ENCODE measurements at regions not wholly inside any gene's neighbourhood (a gene's known extent, or its start where the extent isn't known, plus 50 kb on each side); places are given as distances from the start of the nearest gene placed in this dataset.

DNA sequence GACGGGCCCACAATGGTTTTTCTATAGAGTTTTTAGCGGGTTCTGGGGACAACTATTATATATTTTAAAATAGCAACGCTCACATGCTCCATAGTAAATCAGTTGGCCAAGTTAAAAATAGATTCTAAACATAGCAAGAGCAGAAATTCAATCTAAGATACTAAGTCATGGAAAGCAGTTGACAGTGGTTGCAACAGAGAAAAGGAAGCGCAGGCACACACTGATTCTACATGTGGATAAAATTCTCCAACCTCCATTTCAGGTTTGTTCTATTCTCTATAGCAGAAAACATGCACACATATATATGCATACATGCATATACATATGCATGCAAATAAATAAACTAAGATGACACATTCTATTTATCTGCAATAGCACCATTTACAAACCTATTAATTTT lies 89.6 kb upstream of the HNRNPU start:
- BruUV-seq (replicated peaks), result no TSS peak
- Mint-ChIP-seq H3K4me3 (ENCODE audit: unreplicated experiment) (no peak overlapping the region), H3K4me1 (ENCODE audit: low read depth, unreplicated experiment) (peaks cover 11% of the 10 kb centered on the region), H3K36me3 (ENCODE audit: insufficient read depth, unreplicated experiment) (no peaks in the 10 kb centered on the region), H3K27ac (ENCODE audit: unreplicated experiment) (peak overlapping the region; percentile 55), H3K27me3 (ENCODE audit: insufficient read depth, unreplicated experiment) (no peaks in the 10 kb centered on the region), H3K9me3 (ENCODE audit: unreplicated experiment) (no peaks in the 10 kb centered on the region)
- intact Hi-C loops (cut with micrococcal nuclease; ENCODE audit: unreplicated experiment), result loop anchor here (1.0 kb wide), 2 partner anchors 10 to 16 kb away; no protein-coding TSS in a partner anchor
- no peaks in the 10 kb centered on the region for H3K36me3 ChIP-seq (ENCODE audit: control insufficient read depth, insufficient read depth, low read length)
- CTCF ChIA-PET, result no interaction called here
- no peaks in the 10 kb centered on the region for H3K9me3 ChIP-seq
- H3K4me1 ChIP-seq, result peaks cover 21% of the 10 kb centered on the region
- H3K4me3 ChIP-seq (ENCODE audit: low read depth, low read length), result no peak overlapping the region
- no peak for DNase-seq
- TF ChIP-seq, protein P1, sequence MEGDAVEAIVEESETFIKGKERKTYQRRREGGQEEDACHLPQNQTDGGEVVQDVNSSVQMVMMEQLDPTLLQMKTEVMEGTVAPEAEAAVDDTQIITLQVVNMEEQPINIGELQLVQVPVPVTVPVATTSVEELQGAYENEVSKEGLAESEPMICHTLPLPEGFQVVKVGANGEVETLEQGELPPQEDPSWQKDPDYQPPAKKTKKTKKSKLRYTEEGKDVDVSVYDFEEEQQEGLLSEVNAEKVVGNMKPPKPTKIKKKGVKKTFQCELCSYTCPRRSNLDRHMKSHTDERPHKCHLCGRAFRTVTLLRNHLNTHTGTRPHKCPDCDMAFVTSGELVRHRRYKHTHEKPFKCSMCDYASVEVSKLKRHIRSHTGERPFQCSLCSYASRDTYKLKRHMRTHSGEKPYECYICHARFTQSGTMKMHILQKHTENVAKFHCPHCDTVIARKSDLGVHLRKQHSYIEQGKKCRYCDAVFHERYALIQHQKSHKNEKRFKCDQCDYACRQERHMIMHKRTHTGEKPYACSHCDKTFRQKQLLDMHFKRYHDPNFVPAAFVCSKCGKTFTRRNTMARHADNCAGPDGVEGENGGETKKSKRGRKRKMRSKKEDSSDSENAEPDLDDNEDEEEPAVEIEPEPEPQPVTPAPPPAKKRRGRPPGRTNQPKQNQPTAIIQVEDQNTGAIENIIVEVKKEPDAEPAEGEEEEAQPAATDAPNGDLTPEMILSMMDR (IDR thresholded peaks at IDR 0.05; ENCODE audit: insufficient read depth in 1 of 2, low read depth in 1 of 2, low read length in 1 of 2, severe bottlenecking in 1 of 2, unreplicated experiment in 1 of 2), result no peak
- H3K27me3 ChIP-seq (replicated peaks; ENCODE audit: control insufficient read depth, insufficient read depth, low read length), result no peaks in the 10 kb centered on the region
- POLR2A ChIA-PET, result interaction anchor here (1.3 kb wide), 1 partner anchor 11 kb away, joined by 16 read pairs; no protein-coding TSS in a partner anchor

DNA sequence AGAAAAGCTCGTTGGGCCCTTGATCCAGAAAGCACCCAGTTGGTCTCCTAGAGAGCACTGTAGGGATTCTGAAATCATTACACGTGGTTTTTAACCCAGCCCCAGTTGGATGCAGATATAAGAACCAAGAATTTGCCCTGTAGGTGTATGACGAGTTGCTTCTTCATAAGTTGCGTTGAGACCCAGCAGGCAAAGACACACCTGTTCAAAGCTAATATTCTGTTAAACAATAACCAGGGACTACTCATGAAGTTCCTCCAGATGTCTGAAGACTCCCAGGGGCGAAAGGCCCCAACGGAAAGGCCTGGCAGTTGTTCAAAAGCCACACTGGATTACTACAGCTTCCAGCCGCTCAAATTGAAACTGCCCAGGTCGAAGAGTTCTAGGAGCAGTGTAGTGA lies 88.6 kb upstream of the HNRNPU start:
- Histone ChIP-seq H3K27me3 (replicated peaks; ENCODE audit: control insufficient read depth, insufficient read depth, low read length) (no peaks in the 10 kb centered on the region), H3K4me3 (ENCODE audit: low read depth, low read length) (no peak overlapping the region), H3K36me3 (ENCODE audit: control insufficient read depth, insufficient read depth, low read length) (no peaks in the 10 kb centered on the region), H3K4me1 (peaks cover 21% of the 10 kb centered on the region), H3K9me3 (no peaks in the 10 kb centered on the region)
- no peaks in the 10 kb centered on the region for H3K9me3 Mint-ChIP-seq (ENCODE audit: unreplicated experiment)
- no TSS peak for BruUV-seq (replicated peaks)
- H3K27ac Mint-ChIP-seq (ENCODE audit: unreplicated experiment), result peak overlapping the region; percentile 55
- H3K27me3 Mint-ChIP-seq (ENCODE audit: insufficient read depth, unreplicated experiment), result no peaks in the 10 kb centered on the region
- TF ChIP-seq, protein P1 (IDR thresholded peaks at IDR 0.05; ENCODE audit: insufficient read depth in 1 of 2, low read depth in 1 of 2, low read length in 1 of 2, severe bottlenecking in 1 of 2, unreplicated experiment in 1 of 2), result no peak
- H3K4me3 Mint-ChIP-seq (ENCODE audit: unreplicated experiment), result peak overlapping the region; percentile 34
- no peaks in the 10 kb centered on the region for H3K36me3 Mint-ChIP-seq (ENCODE audit: insufficient read depth, unreplicated experiment)
- peak; percentile 78 to 84 for DNase-seq
- peaks cover 11% of the 10 kb centered on the region for H3K4me1 Mint-ChIP-seq (ENCODE audit: low read depth, unreplicated experiment)
- intact Hi-C loops (cut with micrococcal nuclease; ENCODE audit: unreplicated experiment), result loop anchor here (1.0 kb wide), 2 partner anchors 11 to 17 kb away; no protein-coding TSS in a partner anchor
- CTCF ChIA-PET, result interaction anchor here (0.6 to 1.0 kb wide), 4 partner anchors 12 to 90 kb away, joined by 3 to 4 read pairs (median 3); a partner anchor contains a TSS
- POLR2A ChIA-PET, result interaction anchor here (0.7 to 1.3 kb wide), 4 partner anchors 11 to 502 kb away, joined by 4 to 16 read pairs (median 8); partner anchors contain the start of gene HNRNPU

DNA sequence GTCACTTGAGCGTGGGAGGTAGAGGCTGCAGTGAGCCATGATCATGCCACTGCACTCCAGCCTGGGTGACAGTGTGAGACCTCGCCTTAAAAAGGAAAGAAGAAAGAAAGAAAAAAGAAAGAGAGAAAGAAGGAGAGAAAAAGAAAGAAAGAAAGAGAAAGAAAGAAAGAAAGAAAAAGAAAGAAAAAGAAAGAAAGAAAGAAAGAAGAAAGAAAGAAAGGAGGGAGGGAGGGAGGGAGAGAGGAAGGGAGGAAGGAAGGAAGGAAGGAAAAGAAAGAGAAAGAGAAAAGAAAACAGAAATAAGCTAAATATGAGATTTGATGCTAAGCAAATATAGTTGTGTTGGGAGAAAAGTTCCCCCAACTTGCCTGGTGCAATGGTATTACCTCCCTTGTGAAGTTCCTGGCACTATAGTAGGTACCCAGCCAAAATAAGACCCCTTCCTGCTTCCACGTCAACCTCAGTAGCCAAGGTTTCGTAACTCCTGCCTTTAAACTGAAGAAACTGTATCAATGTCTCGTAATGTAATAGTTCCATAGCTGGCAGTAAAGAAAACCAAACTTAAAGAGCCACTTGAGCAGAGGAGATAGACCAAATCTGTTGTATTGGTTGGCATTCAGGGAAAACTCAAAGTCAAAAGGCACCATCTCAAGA lies 88.1 kb upstream of the HNRNPU start:
- no peaks in the 10 kb centered on the region for H3K27me3 ChIP-seq (replicated peaks; ENCODE audit: control insufficient read depth, insufficient read depth, low read length)
- H3K4me1 Mint-ChIP-seq (ENCODE audit: low read depth, unreplicated experiment), result peaks cover 11% of the 10 kb centered on the region
- peak overlapping the region; percentile 55 for H3K27ac Mint-ChIP-seq (ENCODE audit: unreplicated experiment)
- H3K4me3 Mint-ChIP-seq (ENCODE audit: unreplicated experiment), result peak overlapping the region; percentile 34
- ChIA-PET POLR2A (interaction anchor here (0.7 to 1.3 kb wide), 3 partner anchors 12 to 501 kb away, joined by 4 to 16 read pairs (median 7); no protein-coding TSS in a partner anchor), CTCF (interaction anchor here (0.6 to 1.0 kb wide), 4 partner anchors 13 to 90 kb away, joined by 3 to 4 read pairs (median 3); a partner anchor contains a TSS)
- no peaks in the 10 kb centered on the region for H3K27me3 Mint-ChIP-seq (ENCODE audit: insufficient read depth, unreplicated experiment)
- TF ChIP-seq, protein P1 (IDR thresholded peaks at IDR 0.05; ENCODE audit: insufficient read depth in 1 of 2, low read depth in 1 of 2, low read length in 1 of 2, severe bottlenecking in 1 of 2, unreplicated experiment in 1 of 2), result no peak
- peaks cover 21% of the 10 kb centered on the region for H3K4me1 ChIP-seq
- TSS peak; percentile 96 for BruUV-seq (replicated peaks)
- H3K4me3 ChIP-seq (ENCODE audit: low read depth, low read length), result no peak overlapping the region
- H3K9me3 ChIP-seq, result no peaks in the 10 kb centered on the region
- intact Hi-C loops (cut with micrococcal nuclease; ENCODE audit: unreplicated experiment), result no loop called here
- no peaks in the 10 kb centered on the region for H3K36me3 Mint-ChIP-seq (ENCODE audit: insufficient read depth, unreplicated experiment)
- no peaks in the 10 kb centered on the region for H3K36me3 ChIP-seq (ENCODE audit: control insufficient read depth, insufficient read depth, low read length)
- no peak for DNase-seq
- no peaks in the 10 kb centered on the region for H3K9me3 Mint-ChIP-seq (ENCODE audit: unreplicated experiment)
